ENCODE measurements at regions not wholly inside any gene's neighbourhood (a gene's known extent, or its start where the extent isn't known, plus 50 kb on each side); places are given as distances from the start of the nearest gene placed in this dataset.

- Histone ChIP-seq H3K9ac (ENCODE audit: insufficient read depth in 1 of 2, low read depth in 2 of 2, low read length in 2 of 2) (no peak overlapping the region), H2AFZ (ENCODE audit: low read depth, low read length) (no peak overlapping the region), H3K4me3 (no peak overlapping the region), H3K4me1 (replicated peaks in 1 of 2; ENCODE audit: control insufficient read depth in 2 of 2, insufficient read depth in 2 of 2, low read length in 2 of 2) (no peaks in the 10 kb centered on the region), H3K9me1 (ENCODE audit: control insufficient read depth, insufficient read depth, low read length) (no peaks in the 10 kb centered on the region), H3K9me3 (replicated peaks; ENCODE audit: control insufficient read depth, insufficient read depth, low read depth, low read length) (no peaks in the 10 kb centered on the region), H3K27ac (ENCODE audit: extremely low read depth, low read depth, low read length) (no peak overlapping the region), H3K36me3 (ENCODE audit: control insufficient read depth, insufficient read depth, low read length) (no peaks in the 10 kb centered on the region), H3K27me3 (ENCODE audit: control insufficient read depth in 2 of 2, insufficient read depth in 2 of 2, low read length in 2 of 2) (no peaks in the 10 kb centered on the region), H4K20me1 (replicated peaks; ENCODE audit: control insufficient read depth, insufficient read depth, low read length) (no peaks in the 10 kb centered on the region), H3K4me2 (ENCODE audit: insufficient read depth, low read length) (no peak overlapping the region), H3K79me2 (ENCODE audit: control insufficient read depth, insufficient read depth, low read length) (no peaks in the 10 kb centered on the region)
- intact Hi-C loops (cut with micrococcal nuclease) (no loop called here), in situ Hi-C loops (cut with MboI) (no loop called here)
- FAIRE-seq, result no peak
- no peak for ATAC-seq
- TF ChIP-seq CBFA2T3 (IDR thresholded peaks at IDR 0.05) (no peak), ZNF408 (CRISPR knock-in tag; IDR thresholded peaks at IDR 0.05; ENCODE audit: low read depth) (no peak), NR1H2 (CRISPR knock-in tag; IDR thresholded peaks at IDR 0.05) (no peak)
- ChIA-PET POLR2A (no interaction called here), CTCF (ENCODE audit: low intra/inter-chr PET ratio) (no interaction called here)
- BruUV-seq (replicated peaks), result no TSS peak
- DNase-seq (ENCODE audit: extremely low read depth in 1 of 4, low spot score in 3 of 4), result no peak
- 0% methylated on average over 2 of the region's 2 CpGs for WGBS (ENCODE audit: insufficient coverage, low coverage, missing lambda C conversion rate)
These were observed 434.6 kb downstream of the CD109 start for GRCh38 chr6:74130641-74131040.

GRCh38 chr6:74128536-74128935, 432.5 kb downstream of the CD109 start:
- FAIRE-seq (no peak), ATAC-seq (no peak), DNase-seq (ENCODE audit: extremely low read depth in 1 of 4, low spot score in 3 of 4) (no peak)
- H3K4me2 ChIP-seq (ENCODE audit: insufficient read depth, low read length), result no peak overlapping the region
- no peaks in the 10 kb centered on the region for H3K36me3 ChIP-seq (ENCODE audit: control insufficient read depth, insufficient read depth, low read length)
- CTCF ChIA-PET (ENCODE audit: low intra/inter-chr PET ratio), result no interaction called here
- no peak overlapping the region for H2AFZ ChIP-seq (ENCODE audit: low read depth, low read length)
- H3K27ac ChIP-seq (ENCODE audit: extremely low read depth, low read depth, low read length), result no peak overlapping the region
- H3K4me1 ChIP-seq (replicated peaks in 1 of 2; ENCODE audit: control insufficient read depth in 2 of 2, insufficient read depth in 2 of 2, low read length in 2 of 2), result no peaks in the 10 kb centered on the region
- no peak overlapping the region for H3K4me3 ChIP-seq
- no peak overlapping the region for H3K9ac ChIP-seq (ENCODE audit: insufficient read depth in 1 of 2, low read depth in 2 of 2, low read length in 2 of 2)
- TF ChIP-seq SRSF9 (IDR thresholded peaks at IDR 0.05; ENCODE audit: borderline replicate concordance, low read depth, low read length), result no peak
- TF ChIP-seq GATA2 (CRISPR knock-in tag; IDR thresholded peaks at IDR 0.05), result no peak
- no peak for TF ChIP-seq TFE3 (CRISPR knock-in tag; IDR thresholded peaks at IDR 0.05)
- no peak for TF ChIP-seq TCF3 (CRISPR knock-in tag; IDR thresholded peaks at IDR 0.05)
- TF ChIP-seq E2F4 (CRISPR knock-in tag; IDR thresholded peaks at IDR 0.05; ENCODE audit: low read depth), result no peak
- no peak for TF ChIP-seq NKRF (IDR thresholded peaks at IDR 0.05; ENCODE audit: borderline replicate concordance)
- no peak for TF ChIP-seq NCOA2 (IDR thresholded peaks at IDR 0.05; ENCODE audit: partially characterized antibody in 2 of 2)
- WGBS (ENCODE audit: insufficient coverage, low coverage, missing lambda C conversion rate), result 0% methylated on average over 1 of the region's 1 CpG
- H4K20me1 ChIP-seq (replicated peaks; ENCODE audit: control insufficient read depth, insufficient read depth, low read length), result no peaks in the 10 kb centered on the region
- no peaks in the 10 kb centered on the region for H3K9me3 ChIP-seq (replicated peaks; ENCODE audit: control insufficient read depth, insufficient read depth, low read depth, low read length)
- H3K9me1 ChIP-seq (ENCODE audit: control insufficient read depth, insufficient read depth, low read length), result no peaks in the 10 kb centered on the region
- no TSS peak for BruUV-seq (replicated peaks)
- no peaks in the 10 kb centered on the region for H3K79me2 ChIP-seq (ENCODE audit: control insufficient read depth, insufficient read depth, low read length)
- in situ Hi-C loops (cut with MboI) (no loop called here), intact Hi-C loops (cut with micrococcal nuclease) (no loop called here)
- POLR2A ChIA-PET, result no interaction called here
- no peaks in the 10 kb centered on the region for H3K27me3 ChIP-seq (ENCODE audit: control insufficient read depth in 2 of 2, insufficient read depth in 2 of 2, low read length in 2 of 2)

All from K562 (cell line).